NB4 (cell line): ENCODE measurements at regions not wholly inside any gene's neighbourhood (a gene's known extent, or its start where the extent isn't known, plus 50 kb on each side); places are given as distances from the start of the nearest gene placed in this dataset.

ENCODE experiments used
- CTCF ChIP-seq: IDR thresholded peaks from one replicate; pipeline ENCODE4 v1.5.1; 2012; ENCODE audit warnings: low read depth, low read length
- MAX ChIP-seq: IDR thresholded peaks from 2 replicates; pipeline ENCODE4 v1.6.1; 2011; ENCODE audit warnings: low read depth, low read length

- no peak for TF ChIP-seq CTCF
- no peak for TF ChIP-seq MAX
These were observed 668.4 kb downstream of the FAT4 start for GRCh38 chr4:125983168-125983567.
